Sigmoid colon (tissue), 6 donors: ENCODE measurements at regions not wholly inside any gene's neighbourhood (a gene's known extent, or its start where the extent isn't known, plus 50 kb on each side); places are given as distances from the start of the nearest gene placed in this dataset.

ENCODE experiments used
- DNase-seq: peaks from one replicate; pipeline ENCODE4 v3.0.0-alpha.2; 2019
- H3K27ac ChIP-seq, 4 donors: fragments of 200-600 bp; sonication (generic); one replicate each; pipeline ENCODE4 v1.5.1; 2016 to 2019; ENCODE audit warnings: mild to moderate bottlenecking in 1 of 4
- H3K27me3 ChIP-seq, 3 donors: fragments of 200-600 bp; sonication (generic); one replicate each; pipeline ENCODE4 v1.5.1; 2019; ENCODE audit warnings: mild to moderate bottlenecking in 1 of 3
- H3K36me3 ChIP-seq, 4 donors: fragments of 200-600 bp; sonication (generic); one replicate each; pipeline ENCODE4 v1.5.1; 2016 to 2019
- H3K4me1 ChIP-seq, 4 donors: fragments of 200-600 bp; sonication (generic); one replicate each; pipeline ENCODE4 v1.5.1; 2017 to 2019
- H3K4me3 ChIP-seq, 4 donors: fragments of 200-600 bp; sonication (generic); one replicate each; pipeline ENCODE4 v1.5.1; 2017 to 2019; ENCODE audit warnings: mild to moderate bottlenecking in 2 of 4, moderate library complexity in 1 of 4
- H3K9me3 ChIP-seq, 4 donors: fragments of 200-600 bp in 3 of 4; sonication (generic) in 3 of 4; one replicate each; pipeline versions ENCODE4 v1.5.1 to v1.6.1; 2013 to 2019
- CTCF ChIP-seq, 4 experiments: fragments of 450-650 bp in 3 of 4; fragments of 200-600 bp in 1 of 4; IDR thresholded peaks; one replicate each; pipeline ENCODE4 v1.5.1; 2016 to 2019; ENCODE audit warnings: antibody characterized with exemption in 4 of 4, mild to moderate bottlenecking in 3 of 4, moderate library complexity in 2 of 4
- EP300 ChIP-seq, 4 donors: sonication (generic); formaldehyde crosslinking; IDR thresholded peaks; one replicate each; pipeline ENCODE4 v1.6.1; 2017; ENCODE audit warnings: antibody characterized with exemption in 4 of 4
- POLR2A ChIP-seq, 2 donors: fragments of 450-650 bp; IDR thresholded peaks; one replicate each; pipeline ENCODE4 v1.6.1; 2016; ENCODE audit warnings: antibody characterized with exemption in 2 of 2, mild to moderate bottlenecking in 2 of 2, moderate library complexity in 2 of 2
- POLR2AphosphoS5 ChIP-seq, 4 donors: sonication (generic); formaldehyde crosslinking; IDR thresholded peaks; one replicate each; pipeline ENCODE4 v1.6.1; 2017; ENCODE audit warnings: antibody characterized with exemption in 4 of 4
- WGBS, 2 donors: extraction: QIAGEN DNeasy Blood & Tissue Kit; methylation state at CpG; one replicate each; pipeline ENCODE4 v1.1.7; 2013; 5-methylcytosine and 5-hydroxymethylcytosine counted together
- intact Hi-C: fragments of 100-400 bp; cut with DNase I; formaldehyde crosslinking; loops from one replicate; pipeline ENCODE4 v1.15.1; 2023
- donor health status: healthy with polysubstance abuse.
- donor health status: healthy.

- Histone ChIP-seq H3K36me3 (no peaks in the 10 kb centered on the region), H3K27ac (no peak overlapping the region), H3K27me3 (no peaks in the 10 kb centered on the region), H3K4me1 (no peaks in the 10 kb centered on the region), H3K9me3 (no peaks in the 10 kb centered on the region), H3K4me3 (no peak overlapping the region)
- WGBS, 2 donors, result 93 to 94% methylated on average over 2 of the region's 2 CpGs
- no peak for TF ChIP-seq POLR2AphosphoS5 (IDR thresholded peaks at IDR 0.05)
- TF ChIP-seq POLR2A (IDR thresholded peaks at IDR 0.05), result no peak
- TF ChIP-seq EP300 (IDR thresholded peaks at IDR 0.05), result no peak
- intact Hi-C loops, result no loop called here
- DNase-seq, result no peak
Observed at GRCh38 chr4:177960566-177960965, 518.3 kb upstream of the AGA start.

GRCh38 chr4:177961761-177962380 is 519.6 kb upstream of the AGA start:
- intact Hi-C loops, result no loop called here
- Histone ChIP-seq H3K27me3 (no peaks in the 10 kb centered on the region), H3K4me1 (no peaks in the 10 kb centered on the region), H3K4me3 (no peak overlapping the region), H3K27ac (no peak overlapping the region), H3K36me3 (no peaks in the 10 kb centered on the region), H3K9me3 (no peaks in the 10 kb centered on the region)
- WGBS, 2 donors, result 54 to 80% methylated on average over 2 of the region's 2 CpGs
- no peak for DNase-seq
- TF ChIP-seq POLR2A (IDR thresholded peaks at IDR 0.05) (no peak), EP300 (IDR thresholded peaks at IDR 0.05) (no peak), POLR2AphosphoS5 (IDR thresholded peaks at IDR 0.05) (no peak), CTCF (IDR thresholded peaks at IDR 0.05) (no peak)

- DNase-seq, result no peak
- H3K4me3 ChIP-seq, result no peak overlapping the region
- 84 to 91% methylated on average over 3 of the region's 3 CpGs for WGBS, 2 donors
- no peak overlapping the region for H3K27ac ChIP-seq
- H3K36me3 ChIP-seq, result no peaks in the 10 kb centered on the region
- H3K9me3 ChIP-seq, result no peaks in the 10 kb centered on the region
- intact Hi-C loops, result no loop called here
- no peaks in the 10 kb centered on the region for H3K4me1 ChIP-seq
- no peaks in the 10 kb centered on the region for H3K27me3 ChIP-seq
- TF ChIP-seq EP300 (IDR thresholded peaks at IDR 0.05), result no peak
- no peak for TF ChIP-seq POLR2A (IDR thresholded peaks at IDR 0.05)
- no peak for TF ChIP-seq CTCF (IDR thresholded peaks at IDR 0.05)
- no peak for TF ChIP-seq POLR2AphosphoS5 (IDR thresholded peaks at IDR 0.05)
Observed at GRCh38 chr4:177964061-177964460, 521.8 kb upstream of the AGA start.

GRCh38 chr4:177964693-177965168 is 522.5 kb upstream of the AGA start:
- DNase-seq, result no peak
- intact Hi-C loops, result no loop called here
- Histone ChIP-seq H3K4me3 (no peak overlapping the region), H3K27ac (no peak overlapping the region), H3K36me3 (no peaks in the 10 kb centered on the region), H3K27me3 (no peaks in the 10 kb centered on the region), H3K4me1 (no peaks in the 10 kb centered on the region), H3K9me3 (no peaks in the 10 kb centered on the region)
- TF ChIP-seq EP300 (IDR thresholded peaks at IDR 0.05), result no peak
- TF ChIP-seq POLR2AphosphoS5 (IDR thresholded peaks at IDR 0.05), result no peak
- no peak for TF ChIP-seq CTCF (IDR thresholded peaks at IDR 0.05)
- no peak for TF ChIP-seq POLR2A (IDR thresholded peaks at IDR 0.05)
- 36 to 89% methylated on average over 2 of the region's 2 CpGs for WGBS, 2 donors

GRCh38 chr4:177967328-177967727 is 525.1 kb upstream of the AGA start:
- no peaks in the 10 kb centered on the region for H3K27me3 ChIP-seq
- no peak overlapping the region for H3K27ac ChIP-seq
- H3K4me3 ChIP-seq, result no peak overlapping the region
- no peaks in the 10 kb centered on the region for H3K4me1 ChIP-seq
- TF ChIP-seq EP300 (IDR thresholded peaks at IDR 0.05), result no peak
- TF ChIP-seq POLR2A (IDR thresholded peaks at IDR 0.05), result no peak
- TF ChIP-seq POLR2AphosphoS5 (IDR thresholded peaks at IDR 0.05), result no peak
- no peak for TF ChIP-seq CTCF (IDR thresholded peaks at IDR 0.05)
- intact Hi-C loops, result no loop called here
- 56 to 89% methylated on average over 3 of the region's 3 CpGs for WGBS, 2 donors
- H3K9me3 ChIP-seq, result no peaks in the 10 kb centered on the region
- H3K36me3 ChIP-seq, result no peaks in the 10 kb centered on the region
- DNase-seq, result no peak
